Amygdala (tissue), 56 donors: ENCODE measurements at regions not wholly inside any gene's neighbourhood (a gene's known extent, or its start where the extent isn't known, plus 50 kb on each side); places are given as distances from the start of the nearest gene placed in this dataset.
"Not testable (repeated sequence)": the region's sequence is repeated elsewhere in the genome, so short reads cannot be mapped to it uniquely, and the experiment has no call there.

Source experiments
- DNase-seq, 56 donors: peaks; one replicate each; lab custom pipeline; 2025; lab: John Stamatoyannopoulos, UW

GRCh38 chr2:111355022-111355817 is 234.5 kb downstream of the BCL2L11 start:
- not testable (repeated sequence) for DNase-seq

- not testable (repeated sequence) for DNase-seq
Measured at GRCh38 chr2:111355823-111356511, 235.3 kb downstream of the BCL2L11 start.

GRCh38 chr2:111356512-111357031 is 235.9 kb downstream of the BCL2L11 start:
- not testable (repeated sequence) for DNase-seq

- DNase-seq, result not testable (repeated sequence)
Measured at GRCh38 chr2:111365986-111366640, 245.4 kb downstream of the BCL2L11 start.

- DNase-seq, result not testable (repeated sequence)
Measured at GRCh38 chr2:111366641-111367029, 245.9 kb downstream of the BCL2L11 start.

- DNase-seq, result not testable (repeated sequence)
Measured at GRCh38 chr2:111367080-111367479, 246.4 kb downstream of the BCL2L11 start.

GRCh38 chr2:111367871-111368270 is 247.2 kb downstream of the BCL2L11 start:
- not testable (repeated sequence) for DNase-seq

- DNase-seq, result not testable (repeated sequence)
Measured at GRCh38 chr2:111368288-111368687, 247.6 kb downstream of the BCL2L11 start.

GRCh38 chr2:111373060-111373459 is 252.3 kb downstream of the BCL2L11 start:
- DNase-seq, result not testable (repeated sequence)

GRCh38 chr2:111373989-111374388 is 253.3 kb downstream of the BCL2L11 start:
- DNase-seq, result not testable (repeated sequence)

GRCh38 chr2:111374734-111375133 is 254.0 kb downstream of the BCL2L11 start:
- DNase-seq, result not testable (repeated sequence)

GRCh38 chr2:111375320-111375883 is 254.7 kb downstream of the BCL2L11 start:
- not testable (repeated sequence) for DNase-seq

GRCh38 chr2:111376272-111376970 is 255.7 kb downstream of the BCL2L11 start:
- DNase-seq, result not testable (repeated sequence)

GRCh38 chr2:111376971-111377352 is 256.2 kb downstream of the BCL2L11 start:
- DNase-seq, result not testable (repeated sequence)

- not testable (repeated sequence) for DNase-seq
Measured at GRCh38 chr2:111377386-111377959, 256.8 kb downstream of the BCL2L11 start.

GRCh38 chr2:111378348-111378747 is 257.6 kb downstream of the BCL2L11 start:
- not testable (repeated sequence) for DNase-seq

GRCh38 chr2:111380733-111381439 is 260.2 kb downstream of the BCL2L11 start:
- not testable (repeated sequence) for DNase-seq

GRCh38 chr2:111381530-111382306 is 261.0 kb downstream of the BCL2L11 start:
- not testable (repeated sequence) for DNase-seq
